22Rv1 (cell line): ENCODE measurements at regions not wholly inside any gene's neighbourhood (a gene's known extent, or its start where the extent isn't known, plus 50 kb on each side); places are given as distances from the start of the nearest gene placed in this dataset.

Source experiments
- H3K27ac ChIP-seq: fragments of 450-650 bp; 2 replicates; pipeline ENCODE4 v1.5.1; 2017
- CTCF ChIP-seq: fragments of 450-650 bp; IDR thresholded peaks from 2 replicates; pipeline ENCODE4 v1.5.1; 2017; ENCODE audit warnings: mild to moderate bottlenecking
- ZFX ChIP-seq: fragments of 450-650 bp; IDR thresholded peaks from 2 replicates; pipeline ENCODE4 v1.6.1; 2017; ENCODE audit warnings: antibody characterized with exemption, borderline replicate concordance

DNA sequence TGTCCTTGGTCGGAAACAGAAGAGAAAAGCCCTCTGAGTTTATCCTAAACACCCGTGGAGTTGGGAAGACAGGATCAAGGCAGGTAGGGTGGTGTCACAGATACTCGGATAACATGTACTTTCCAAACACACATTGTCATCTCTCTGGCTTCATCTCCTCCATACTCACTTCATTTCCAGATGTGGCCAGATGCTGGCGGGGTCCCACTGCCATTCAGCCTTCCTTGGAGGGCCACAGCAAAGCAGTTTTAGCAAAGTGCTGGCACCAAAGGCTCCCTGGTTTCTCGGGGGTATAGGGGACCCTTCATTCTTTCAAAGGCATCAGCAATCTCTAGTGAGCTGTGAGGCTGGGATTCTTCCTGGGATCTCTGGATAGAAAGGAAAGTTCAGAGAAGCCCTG, 539.5 kb downstream of the TCERG1L start:
- TF ChIP-seq CTCF, result no peak
- no peak for TF ChIP-seq ZFX
- H3K27ac ChIP-seq, result no peak overlapping the region

GRCh38 chr10:130772676-130773075, 538.8 kb downstream of the TCERG1L start:
- no peak for TF ChIP-seq ZFX
- no peak for TF ChIP-seq CTCF

DNA sequence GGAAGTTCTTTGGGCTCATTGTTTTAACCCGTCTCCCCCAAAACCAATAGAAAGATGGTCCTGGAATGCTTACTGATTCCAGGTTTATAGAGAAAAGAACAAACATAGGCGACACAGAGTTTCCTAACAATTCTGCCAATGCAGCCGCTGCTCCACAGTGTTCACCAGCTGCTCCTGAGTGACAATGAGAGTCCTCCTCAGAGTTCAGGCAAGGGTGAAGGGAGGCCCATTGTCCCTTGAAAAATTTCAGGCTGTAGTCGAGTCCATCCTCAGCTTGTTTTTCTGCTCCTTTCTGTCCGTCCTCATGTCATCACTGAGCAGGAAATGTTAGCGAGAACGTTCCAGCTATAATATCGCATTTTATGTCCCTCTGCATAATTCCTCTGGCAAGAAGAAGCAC, 537.6 kb downstream of the TCERG1L start:
- no peak overlapping the region for H3K27ac ChIP-seq
- TF ChIP-seq ZFX (no peak), CTCF (no peak)

More at GRCh38 chr10:130772676-130773075, 538.8 kb downstream of the TCERG1L start:
- no peak overlapping the region for H3K27ac ChIP-seq

DNA sequence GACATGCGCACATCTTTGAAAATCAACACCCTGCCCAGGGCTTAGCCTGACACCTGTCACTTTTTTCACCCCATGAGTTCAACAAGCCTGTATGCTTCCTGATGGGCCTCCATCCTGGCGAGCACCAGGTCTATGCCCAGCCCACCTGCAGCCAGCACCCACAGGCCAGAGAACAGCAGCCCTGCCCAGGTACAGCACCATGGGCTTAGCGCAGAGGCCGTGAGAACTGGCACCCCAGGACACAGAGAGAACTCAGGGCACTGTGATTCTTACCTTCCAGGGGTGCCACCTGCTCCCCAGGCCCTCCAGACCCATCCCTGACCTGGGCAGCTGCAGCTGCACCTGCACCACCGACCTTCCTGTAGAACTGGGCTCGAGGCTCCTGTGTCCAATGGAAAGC, 536.6 kb downstream of the TCERG1L start:
- TF ChIP-seq ZFX (no peak), CTCF (no peak)
- no peak overlapping the region for H3K27ac ChIP-seq

- TF ChIP-seq ZFX (no peak), CTCF (no peak)
- H3K27ac ChIP-seq, result no peak overlapping the region
Measured at GRCh38 chr10:130775311-130775710, 536.2 kb downstream of the TCERG1L start.

DNA sequence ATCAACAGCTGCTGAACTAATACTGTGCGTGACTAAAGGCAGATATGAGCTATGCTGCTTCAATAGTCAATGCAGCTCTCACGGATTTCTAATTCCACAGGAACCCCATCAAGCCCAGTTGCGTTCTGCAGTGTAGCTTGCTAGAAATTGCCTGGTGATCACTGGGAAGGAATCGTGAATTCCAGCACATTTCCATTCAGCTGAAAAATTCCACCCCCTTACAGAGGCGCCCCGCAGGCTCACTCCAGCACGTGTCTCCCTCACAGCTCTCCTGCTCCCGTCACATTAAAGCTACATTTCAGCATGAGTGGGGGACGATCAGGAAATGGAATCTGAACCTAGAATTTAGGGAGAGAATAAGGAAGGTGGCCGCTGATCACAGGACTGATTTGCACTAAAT, 534.8 kb downstream of the TCERG1L start:
- TF ChIP-seq CTCF (no peak), ZFX (no peak)
- no peak overlapping the region for H3K27ac ChIP-seq

GRCh38 chr10:130777507-130778165, 533.9 kb downstream of the TCERG1L start:
- no peak overlapping the region for H3K27ac ChIP-seq
- no peak for TF ChIP-seq CTCF
- TF ChIP-seq ZFX, result no peak
